Right lobe of liver (tissue), 4 donors: ENCODE measurements at regions not wholly inside any gene's neighbourhood (a gene's known extent, or its start where the extent isn't known, plus 50 kb on each side); places are given as distances from the start of the nearest gene placed in this dataset.

Source experiments
- POLR2A ChIP-seq: fragments of 450-650 bp; IDR thresholded peaks from one replicate; pipeline ENCODE4 v1.6.1; 2017; ENCODE audit warnings: antibody characterized with exemption, mild to moderate bottlenecking
- TF ChIP-seq, protein P1 (sequence below), 4 donors: fragments of 200-600 bp in 3 of 4; fragments of 450-650 bp in 1 of 4; IDR thresholded peaks; one replicate each; pipeline versions ENCODE4 v1.5.1 to v1.8.0; 2016 to 2022; ENCODE audit warnings: antibody characterized with exemption in 4 of 4, mild to moderate bottlenecking in 2 of 4
- donor health status: DM: no; HTN: no; CAD: no.
- donor health status: DM: no; HTN: no; CAD: no.
- donor health status: DM: no; HTN: yes; CAD: no.

DNA sequence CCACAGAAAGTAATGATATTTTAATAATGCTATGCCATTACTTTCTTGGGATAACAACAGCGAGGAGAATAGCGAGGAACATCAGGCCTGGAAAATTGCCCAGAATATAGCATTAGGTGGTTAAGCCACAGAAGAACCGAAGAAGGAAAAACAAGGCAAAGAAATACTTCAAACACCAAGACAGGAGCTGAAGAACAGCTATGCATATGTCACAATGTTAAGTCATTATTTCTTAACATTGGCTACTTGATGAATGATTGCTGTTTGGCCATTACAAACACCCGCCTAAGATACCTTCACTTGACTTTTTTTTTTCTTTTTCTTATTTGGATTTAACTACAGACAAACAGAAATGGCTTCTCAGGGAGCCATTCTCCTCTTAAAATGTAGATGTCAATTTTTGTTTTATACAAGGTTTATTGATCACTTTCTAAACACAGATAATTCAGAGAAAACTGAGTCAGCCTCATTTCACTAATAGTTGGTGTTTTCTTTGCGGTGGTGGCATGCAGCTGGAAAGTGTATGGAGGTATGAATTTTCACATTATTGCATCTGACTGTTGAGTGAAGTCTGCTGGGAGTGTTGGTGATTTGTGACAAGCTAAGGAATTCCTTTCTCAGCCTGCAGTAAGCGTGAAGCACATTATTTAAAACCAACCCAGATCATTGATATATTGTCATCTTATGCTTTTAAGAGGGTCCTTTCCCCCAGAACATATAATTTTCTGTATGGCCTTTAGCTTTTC, 705.7 kb upstream of the NR2F2 start:
- TF ChIP-seq, protein P1, sequence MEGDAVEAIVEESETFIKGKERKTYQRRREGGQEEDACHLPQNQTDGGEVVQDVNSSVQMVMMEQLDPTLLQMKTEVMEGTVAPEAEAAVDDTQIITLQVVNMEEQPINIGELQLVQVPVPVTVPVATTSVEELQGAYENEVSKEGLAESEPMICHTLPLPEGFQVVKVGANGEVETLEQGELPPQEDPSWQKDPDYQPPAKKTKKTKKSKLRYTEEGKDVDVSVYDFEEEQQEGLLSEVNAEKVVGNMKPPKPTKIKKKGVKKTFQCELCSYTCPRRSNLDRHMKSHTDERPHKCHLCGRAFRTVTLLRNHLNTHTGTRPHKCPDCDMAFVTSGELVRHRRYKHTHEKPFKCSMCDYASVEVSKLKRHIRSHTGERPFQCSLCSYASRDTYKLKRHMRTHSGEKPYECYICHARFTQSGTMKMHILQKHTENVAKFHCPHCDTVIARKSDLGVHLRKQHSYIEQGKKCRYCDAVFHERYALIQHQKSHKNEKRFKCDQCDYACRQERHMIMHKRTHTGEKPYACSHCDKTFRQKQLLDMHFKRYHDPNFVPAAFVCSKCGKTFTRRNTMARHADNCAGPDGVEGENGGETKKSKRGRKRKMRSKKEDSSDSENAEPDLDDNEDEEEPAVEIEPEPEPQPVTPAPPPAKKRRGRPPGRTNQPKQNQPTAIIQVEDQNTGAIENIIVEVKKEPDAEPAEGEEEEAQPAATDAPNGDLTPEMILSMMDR (IDR thresholded peaks at IDR 0.05) = no peak
- no peak for TF ChIP-seq POLR2A
